GM19452 (cell line): ENCODE measurements at regions not wholly inside any gene's neighbourhood (a gene's known extent, or its start where the extent isn't known, plus 50 kb on each side); places are given as distances from the start of the nearest gene placed in this dataset.

ENCODE experiments used
- ATAC-seq: cut with Tn5 transposase; IDR thresholded peaks from one replicate; pipeline ENCODE4 v1.9.1; 2021; ENCODE audit not compliant: unreplicated experiment

GRCh38 chr2:234438305-234438977 is 58.4 kb downstream of the ARL4C start:
- ATAC-seq, result no peak

- ATAC-seq, result no peak
These were observed 59.1 kb downstream of the ARL4C start for GRCh38 chr2:234437642-234438304.

- no peak for ATAC-seq
These were observed 60.4 kb downstream of the ARL4C start for GRCh38 chr2:234436482-234436837.

DNA sequence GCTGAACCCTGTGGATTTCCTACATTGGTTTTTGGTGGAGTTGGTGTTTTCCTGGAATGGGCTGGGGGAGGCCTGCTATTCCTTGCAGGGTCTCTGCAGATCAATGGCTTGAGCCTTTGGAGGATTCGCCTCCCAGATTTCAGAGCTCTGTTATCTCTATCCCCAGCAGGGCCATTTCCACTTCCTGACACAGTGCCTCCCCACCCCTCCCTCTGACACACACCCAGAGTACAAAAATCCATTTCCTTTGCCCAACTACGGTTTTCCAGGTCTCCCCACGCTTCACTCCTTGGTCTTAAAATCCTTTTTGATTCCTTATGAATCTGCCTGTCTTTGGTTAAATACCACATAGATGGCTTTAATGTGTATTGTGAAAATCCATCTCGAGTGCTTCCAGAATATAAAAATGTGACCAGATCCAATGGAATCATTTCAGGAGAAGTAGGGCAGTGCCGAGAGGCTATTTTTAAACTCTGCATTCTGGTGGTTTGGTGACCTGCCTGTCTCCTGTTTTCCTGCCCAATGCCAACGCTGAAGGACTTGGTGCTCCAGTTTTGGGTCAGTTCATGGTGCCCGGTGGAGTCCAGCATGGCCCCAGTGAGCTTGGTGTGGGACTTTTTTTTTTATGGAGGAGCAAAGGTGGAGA is 60.9 kb downstream of the ARL4C start:
- ATAC-seq, result no peak

- no peak for ATAC-seq
These were observed 63.7 kb downstream of the ARL4C start for GRCh38 chr2:234433201-234433600.

GRCh38 chr2:234430871-234431270 is 66.0 kb downstream of the ARL4C start:
- ATAC-seq, result no peak

DNA sequence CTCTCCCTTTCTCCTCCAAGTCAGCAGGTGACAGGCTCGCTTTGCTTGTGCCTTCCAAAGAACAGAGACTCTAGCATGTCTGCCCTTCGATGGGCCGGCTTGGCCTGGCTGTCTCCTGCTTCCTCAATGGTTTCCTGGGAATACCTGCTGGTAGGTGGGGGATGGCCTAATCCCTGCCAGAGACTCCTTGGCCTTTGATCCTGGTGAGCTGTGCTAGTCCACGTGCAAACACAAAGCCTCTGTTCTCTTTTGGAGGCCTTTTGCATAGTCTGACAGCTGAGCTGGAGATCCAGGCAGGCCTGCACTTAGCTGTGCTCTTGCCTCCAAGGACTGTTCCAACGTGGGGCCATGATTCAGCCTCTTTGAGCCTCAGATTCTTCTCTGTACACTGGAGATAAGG is 67.6 kb downstream of the ARL4C start:
- no peak for ATAC-seq

- ATAC-seq, result no peak
These were observed 69.5 kb downstream of the ARL4C start for GRCh38 chr2:234427081-234428061.

DNA sequence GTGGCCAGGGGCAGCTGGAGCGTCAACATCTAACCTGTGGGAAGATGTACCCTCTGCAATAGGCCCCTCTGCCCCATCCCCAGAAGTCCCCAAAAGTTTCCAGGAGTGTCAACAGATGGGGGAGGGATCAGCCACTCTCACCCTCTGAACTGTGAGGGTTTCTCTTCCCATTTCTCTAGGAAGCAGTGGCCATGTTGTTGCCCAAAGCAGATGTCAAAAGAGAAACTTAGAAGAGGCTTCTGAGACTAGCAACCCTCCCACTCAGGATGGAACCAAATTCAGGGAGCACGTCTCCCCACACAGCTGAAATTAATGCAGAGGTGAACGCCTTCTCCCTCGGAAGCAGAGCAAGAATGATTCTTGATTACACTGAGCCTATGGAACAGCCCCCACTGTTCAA is 70.3 kb downstream of the ARL4C start:
- ATAC-seq, result no peak

DNA sequence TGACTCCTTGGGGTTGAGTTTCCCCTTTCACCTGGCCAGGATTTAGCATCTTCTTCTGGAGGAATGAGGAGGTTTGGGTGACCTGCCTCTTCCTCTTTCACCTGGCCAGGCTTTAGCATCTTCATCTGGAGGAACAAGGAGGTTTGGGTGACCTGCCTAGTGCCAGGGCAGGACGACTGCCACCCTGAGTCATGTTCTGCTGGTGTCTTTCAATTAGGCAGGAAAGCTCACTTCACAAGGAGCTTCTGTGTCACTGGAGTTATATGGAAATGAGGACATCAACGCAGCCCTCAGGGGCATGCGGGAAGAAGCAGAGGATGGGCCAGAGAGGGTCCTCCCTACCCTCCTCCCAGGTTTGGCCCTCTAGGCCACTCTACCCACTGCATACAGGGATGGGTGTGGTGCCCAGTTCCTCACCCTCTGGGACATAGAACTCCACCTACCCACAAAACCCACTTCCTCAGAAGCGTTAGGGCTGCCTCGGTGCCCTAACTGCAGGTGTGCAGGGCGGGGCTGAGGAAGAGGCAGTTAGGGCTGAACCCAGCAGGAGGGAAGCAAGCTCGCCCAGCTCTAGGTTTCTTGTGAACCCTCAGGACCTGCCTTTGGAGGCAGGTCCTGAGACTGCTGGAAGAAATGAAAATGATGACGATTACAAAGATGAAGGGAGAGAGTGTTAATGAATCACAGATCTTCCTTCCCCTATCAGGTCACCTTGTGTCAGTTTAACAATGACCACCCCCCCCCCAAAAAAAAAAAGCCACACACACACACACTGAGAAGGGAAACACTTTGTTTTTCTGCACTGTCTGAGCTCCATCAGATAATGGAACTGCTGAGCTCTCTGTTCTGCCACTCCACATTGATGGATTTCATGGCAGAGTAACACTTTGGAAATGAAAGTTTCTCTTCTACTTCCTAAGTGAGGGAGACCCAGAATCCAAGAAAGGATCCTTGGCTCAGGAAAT is 71.0 kb downstream of the ARL4C start:
- peak; percentile 89 for ATAC-seq

- ATAC-seq, result no peak
These were observed 73.0 kb downstream of the ARL4C start for GRCh38 chr2:234423884-234424283.

- no peak for ATAC-seq
These were observed 73.9 kb downstream of the ARL4C start for GRCh38 chr2:234422981-234423431.

DNA sequence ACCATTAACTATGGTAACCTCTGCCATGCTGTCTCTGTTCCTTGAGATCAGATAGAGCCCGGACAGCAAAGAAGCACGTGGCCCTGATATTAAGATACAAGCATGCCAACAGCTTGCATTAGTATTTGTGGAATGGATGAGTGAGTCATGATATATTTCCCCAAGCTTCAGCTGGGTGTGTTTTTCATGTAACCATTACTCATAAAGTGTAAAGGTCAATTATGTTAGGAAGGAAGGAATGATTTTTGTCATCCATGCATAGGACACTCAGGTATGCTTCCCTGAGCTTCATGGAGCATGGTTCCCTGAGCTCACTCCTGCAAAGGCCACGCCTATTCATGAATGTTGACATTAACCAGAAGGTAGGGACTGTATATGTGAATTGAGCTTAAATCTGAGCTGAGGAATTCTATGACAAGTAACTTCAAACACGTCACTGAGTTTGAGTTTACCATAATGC is 74.6 kb downstream of the ARL4C start:
- no peak for ATAC-seq

DNA sequence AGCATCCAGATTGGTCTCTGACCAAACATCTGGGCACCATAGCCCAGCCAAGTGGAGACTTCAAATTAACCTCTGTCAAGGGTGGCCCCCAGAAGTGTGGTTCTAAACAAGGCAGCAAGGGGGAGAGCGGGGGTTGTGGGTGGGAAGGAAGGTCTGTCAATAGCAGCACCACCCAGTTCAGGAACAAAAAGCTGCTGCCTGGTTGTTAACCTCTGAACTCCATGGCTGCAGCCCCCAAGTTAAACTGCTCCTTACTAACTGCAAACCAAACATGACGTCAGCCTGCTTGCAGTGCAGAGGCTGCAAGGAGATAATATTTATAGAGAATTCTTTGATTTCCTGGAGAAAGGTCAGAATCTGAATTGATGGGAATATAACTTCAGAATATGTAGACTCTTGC is 76.5 kb downstream of the ARL4C start:
- no peak for ATAC-seq

- ATAC-seq, result no peak
These were observed 77.2 kb downstream of the ARL4C start for GRCh38 chr2:234419726-234420125.

- no peak for ATAC-seq
These were observed 81.2 kb downstream of the ARL4C start for GRCh38 chr2:234415706-234416105.

GRCh38 chr2:234414596-234414995 is 82.3 kb downstream of the ARL4C start:
- ATAC-seq, result no peak

- ATAC-seq, result no peak
These were observed 84.2 kb downstream of the ARL4C start for GRCh38 chr2:234412726-234413125.

- ATAC-seq, result peak; percentile 97
These were observed 85.1 kb downstream of the ARL4C start for GRCh38 chr2:234411793-234412192.

GRCh38 chr2:234410526-234410925 is 86.4 kb downstream of the ARL4C start:
- no peak for ATAC-seq
